ENCODE measurements at regions not wholly inside any gene's neighbourhood (a gene's known extent, or its start where the extent isn't known, plus 50 kb on each side); places are given as distances from the start of the nearest gene placed in this dataset.

- H3K4me1 Mint-ChIP-seq = peaks cover 0 to 4% (median 0%) of the 10 kb centered on the region in 7 donors
- Histone ChIP-seq H3K36me3 (ENCODE audit: control insufficient read depth in 2 of 3, insufficient read depth in 3 of 3, low read length in 3 of 3) (no peaks in the 10 kb centered on the region), H3K9me3 (ENCODE audit: control insufficient read depth in 2 of 3, low read length in 3 of 3) (no peaks in the 10 kb centered on the region), H3K4me3 (ENCODE audit: low read length) (no peak overlapping the region), H3K27me3 (ENCODE audit: control insufficient read depth in 2 of 2, insufficient read depth in 2 of 2, low read length in 2 of 2) (no peaks in the 10 kb centered on the region), H3K4me1 (ENCODE audit: control insufficient read depth in 2 of 2, insufficient read depth in 2 of 2, low read length in 2 of 2) (no peaks in the 10 kb centered on the region), H3K27ac (ENCODE audit: low read depth, low read length) (no peak overlapping the region)
- ATAC-seq (no peak), DNase-seq (no peak)
- H3K36me3 Mint-ChIP-seq = no peaks in the 10 kb centered on the region
- H3K4me3 Mint-ChIP-seq = no peak overlapping the region
- no peak overlapping the region for H3K27ac Mint-ChIP-seq
- H3K9me3 Mint-ChIP-seq = peaks cover 0 to 5% (median 2%) of the 10 kb centered on the region in 11 donors
- ChIA-PET POLR2A (no interaction called here), CTCF (no interaction called here)
- H3K27me3 Mint-ChIP-seq = peaks cover 0 to 4% (median 0%) of the 10 kb centered on the region in 5 donors
- intact Hi-C loops (cut with micrococcal nuclease) = no loop called here
Observed at GRCh38 chr17:69704935-69705334, 290.4 kb downstream of the MAP2K6 start.

DNA sequence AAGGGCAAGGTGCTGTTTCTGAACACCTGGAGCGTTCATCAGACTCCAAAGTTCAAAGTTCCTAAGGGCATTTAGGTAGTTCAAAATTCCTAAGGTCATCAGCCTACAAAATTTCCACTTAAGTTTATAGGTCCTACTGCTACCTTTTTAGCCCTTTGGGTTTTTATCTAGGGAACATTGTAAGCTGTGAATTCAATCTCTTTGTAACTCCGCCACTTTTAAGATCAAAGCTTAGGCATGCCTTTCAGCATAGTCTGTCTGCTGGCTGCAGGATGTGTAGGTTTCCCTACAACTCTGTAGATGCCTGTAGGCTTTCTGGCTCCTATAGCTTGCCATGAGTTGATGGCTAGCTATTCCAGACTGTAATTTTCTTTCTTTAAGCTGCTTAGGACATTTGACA is 291.6 kb downstream of the MAP2K6 start:
- Histone ChIP-seq H3K9me3 (ENCODE audit: control insufficient read depth in 2 of 3, low read length in 3 of 3) (no peaks in the 10 kb centered on the region), H3K27me3 (ENCODE audit: control insufficient read depth in 2 of 2, insufficient read depth in 2 of 2, low read length in 2 of 2) (no peaks in the 10 kb centered on the region), H3K27ac (ENCODE audit: low read depth, low read length) (no peak overlapping the region), H3K36me3 (ENCODE audit: control insufficient read depth in 2 of 3, insufficient read depth in 3 of 3, low read length in 3 of 3) (no peaks in the 10 kb centered on the region), H3K4me1 (ENCODE audit: control insufficient read depth in 2 of 2, insufficient read depth in 2 of 2, low read length in 2 of 2) (no peaks in the 10 kb centered on the region), H3K4me3 (ENCODE audit: low read length) (no peak overlapping the region)
- H3K4me1 Mint-ChIP-seq = peaks cover 0 to 4% (median 0%) of the 10 kb centered on the region in 7 donors
- no peak for DNase-seq
- H3K9me3 Mint-ChIP-seq = peaks cover 0 to 3% (median 0%) of the 10 kb centered on the region in 11 donors
- ATAC-seq = no peak
- ChIA-PET CTCF (no interaction called here), POLR2A (no interaction called here)
- H3K27me3 Mint-ChIP-seq = peaks cover 0 to 4% (median 0%) of the 10 kb centered on the region in 5 donors
- no peak overlapping the region for H3K4me3 Mint-ChIP-seq
- intact Hi-C loops (cut with micrococcal nuclease) = no loop called here
- no peaks in the 10 kb centered on the region for H3K36me3 Mint-ChIP-seq
- no peak overlapping the region for H3K27ac Mint-ChIP-seq

- H3K36me3 ChIP-seq (ENCODE audit: control insufficient read depth in 2 of 3, insufficient read depth in 3 of 3, low read length in 3 of 3) = no peaks in the 10 kb centered on the region
- intact Hi-C loops (cut with micrococcal nuclease) = no loop called here
- H3K36me3 Mint-ChIP-seq = no peaks in the 10 kb centered on the region
- DNase-seq (no peak), ATAC-seq (no peak)
- peaks cover 0 to 4% (median 0%) of the 10 kb centered on the region in 7 donors for H3K4me1 Mint-ChIP-seq
- H3K27ac Mint-ChIP-seq = no peak overlapping the region
- H3K9me3 ChIP-seq (ENCODE audit: control insufficient read depth in 2 of 3, low read length in 3 of 3) = no peaks in the 10 kb centered on the region
- no peak overlapping the region for H3K4me3 ChIP-seq (ENCODE audit: low read length)
- H3K27me3 Mint-ChIP-seq = peaks cover 0 to 4% (median 0%) of the 10 kb centered on the region in 5 donors
- CTCF ChIA-PET = no interaction called here
- peak overlapping the region in 1 of 10 donors; percentile 57 for H3K4me3 Mint-ChIP-seq
- H3K27ac ChIP-seq (ENCODE audit: low read depth, low read length) = no peak overlapping the region
- H3K4me1 ChIP-seq (ENCODE audit: control insufficient read depth in 2 of 2, insufficient read depth in 2 of 2, low read length in 2 of 2) = no peaks in the 10 kb centered on the region
- no peaks in the 10 kb centered on the region for H3K27me3 ChIP-seq (ENCODE audit: control insufficient read depth in 2 of 2, insufficient read depth in 2 of 2, low read length in 2 of 2)
- H3K9me3 Mint-ChIP-seq = peaks cover 0 to 3% (median 0%) of the 10 kb centered on the region in 11 donors
- POLR2A ChIA-PET = no interaction called here
Observed at GRCh38 chr17:69709441-69709840, 294.9 kb downstream of the MAP2K6 start.

- Mint-ChIP-seq H3K36me3 (no peaks in the 10 kb centered on the region), H3K27ac (no peak overlapping the region), H3K4me3 (no peak overlapping the region), H3K27me3 (peaks cover 0 to 4% (median 0%) of the 10 kb centered on the region in 5 donors), H3K9me3 (peaks cover 0 to 3% (median 0%) of the 10 kb centered on the region in 11 donors), H3K4me1 (peaks cover 0 to 4% (median 0%) of the 10 kb centered on the region in 7 donors)
- ChIA-PET CTCF (no interaction called here), POLR2A (no interaction called here)
- intact Hi-C loops (cut with micrococcal nuclease) = no loop called here
- Histone ChIP-seq H3K4me1 (ENCODE audit: control insufficient read depth in 2 of 2, insufficient read depth in 2 of 2, low read length in 2 of 2) (no peaks in the 10 kb centered on the region), H3K4me3 (ENCODE audit: low read length) (no peak overlapping the region), H3K9me3 (ENCODE audit: control insufficient read depth in 2 of 3, low read length in 3 of 3) (no peaks in the 10 kb centered on the region), H3K27me3 (ENCODE audit: control insufficient read depth in 2 of 2, insufficient read depth in 2 of 2, low read length in 2 of 2) (no peaks in the 10 kb centered on the region), H3K27ac (ENCODE audit: low read depth, low read length) (no peak overlapping the region), H3K36me3 (ENCODE audit: control insufficient read depth in 2 of 3, insufficient read depth in 3 of 3, low read length in 3 of 3) (no peaks in the 10 kb centered on the region)
- no peak for DNase-seq
- no peak for ATAC-seq
Observed at GRCh38 chr17:69710926-69711325, 296.4 kb downstream of the MAP2K6 start.

- H3K4me1 ChIP-seq (ENCODE audit: control insufficient read depth in 2 of 2, insufficient read depth in 2 of 2, low read length in 2 of 2) = no peaks in the 10 kb centered on the region
- H3K4me3 ChIP-seq (ENCODE audit: low read length) = no peak overlapping the region
- Mint-ChIP-seq H3K27me3 (peaks cover 0 to 4% (median 0%) of the 10 kb centered on the region in 5 donors), H3K9me3 (peaks cover 0 to 3% (median 0%) of the 10 kb centered on the region in 11 donors), H3K4me3 (no peak overlapping the region), H3K27ac (no peak overlapping the region), H3K36me3 (no peaks in the 10 kb centered on the region), H3K4me1 (peaks cover 0 to 4% (median 0%) of the 10 kb centered on the region in 7 donors)
- POLR2A ChIA-PET = no interaction called here
- intact Hi-C loops (cut with micrococcal nuclease) = no loop called here
- CTCF ChIA-PET = no interaction called here
- H3K27ac ChIP-seq (ENCODE audit: low read depth, low read length) = no peak overlapping the region
- no peaks in the 10 kb centered on the region for H3K27me3 ChIP-seq (ENCODE audit: control insufficient read depth in 2 of 2, insufficient read depth in 2 of 2, low read length in 2 of 2)
- DNase-seq (no peak), ATAC-seq (no peak)
- no peaks in the 10 kb centered on the region for H3K9me3 ChIP-seq (ENCODE audit: control insufficient read depth in 2 of 3, low read length in 3 of 3)
- no peaks in the 10 kb centered on the region for H3K36me3 ChIP-seq (ENCODE audit: control insufficient read depth in 2 of 3, insufficient read depth in 3 of 3, low read length in 3 of 3)
Observed at GRCh38 chr17:69711541-69711940, 297.0 kb downstream of the MAP2K6 start.

- no peaks in the 10 kb centered on the region for H3K36me3 ChIP-seq (ENCODE audit: control insufficient read depth in 2 of 3, insufficient read depth in 3 of 3, low read length in 3 of 3)
- CTCF ChIA-PET = no interaction called here
- H3K27me3 ChIP-seq (ENCODE audit: control insufficient read depth in 2 of 2, insufficient read depth in 2 of 2, low read length in 2 of 2) = no peaks in the 10 kb centered on the region
- no peak for DNase-seq
- Mint-ChIP-seq H3K4me1 (peaks cover 0 to 4% (median 0%) of the 10 kb centered on the region in 7 donors), H3K36me3 (peaks cover 0 to 2% (median 0%) of the 10 kb centered on the region in 5 donors), H3K9me3 (peaks cover 0 to 2% (median 0%) of the 10 kb centered on the region in 11 donors), H3K4me3 (no peak overlapping the region), H3K27ac (no peak overlapping the region), H3K27me3 (no peaks in the 10 kb centered on the region)
- H3K4me3 ChIP-seq (ENCODE audit: low read length) = no peak overlapping the region
- no peaks in the 10 kb centered on the region for H3K9me3 ChIP-seq (ENCODE audit: control insufficient read depth in 2 of 3, low read length in 3 of 3)
- H3K27ac ChIP-seq (ENCODE audit: low read depth, low read length) = no peak overlapping the region
- intact Hi-C loops (cut with micrococcal nuclease) = no loop called here
- ATAC-seq = no peak
- POLR2A ChIA-PET = no interaction called here
- no peaks in the 10 kb centered on the region for H3K4me1 ChIP-seq (ENCODE audit: control insufficient read depth in 2 of 2, insufficient read depth in 2 of 2, low read length in 2 of 2)
Observed at GRCh38 chr17:69712801-69713311, 298.4 kb downstream of the MAP2K6 start.

- no peak for DNase-seq
- Mint-ChIP-seq H3K4me1 (peaks cover 0 to 4% (median 0%) of the 10 kb centered on the region in 7 donors), H3K4me3 (no peak overlapping the region), H3K27ac (no peak overlapping the region), H3K9me3 (peaks cover 0 to 2% (median 0%) of the 10 kb centered on the region in 11 donors), H3K36me3 (peaks cover 0 to 2% (median 0%) of the 10 kb centered on the region in 5 donors), H3K27me3 (no peaks in the 10 kb centered on the region)
- Histone ChIP-seq H3K27ac (ENCODE audit: low read depth, low read length) (no peak overlapping the region), H3K9me3 (ENCODE audit: control insufficient read depth in 2 of 3, low read length in 3 of 3) (no peaks in the 10 kb centered on the region), H3K27me3 (ENCODE audit: control insufficient read depth in 2 of 2, insufficient read depth in 2 of 2, low read length in 2 of 2) (no peaks in the 10 kb centered on the region), H3K4me1 (ENCODE audit: control insufficient read depth in 2 of 2, insufficient read depth in 2 of 2, low read length in 2 of 2) (no peaks in the 10 kb centered on the region), H3K4me3 (ENCODE audit: low read length) (no peak overlapping the region), H3K36me3 (ENCODE audit: control insufficient read depth in 2 of 3, insufficient read depth in 3 of 3, low read length in 3 of 3) (no peaks in the 10 kb centered on the region)
- ATAC-seq = no peak
- CTCF ChIA-PET = no interaction called here
- intact Hi-C loops (cut with micrococcal nuclease) = no loop called here
- POLR2A ChIA-PET = no interaction called here
Observed at GRCh38 chr17:69713815-69714214, 299.3 kb downstream of the MAP2K6 start.

All from naive thymus-derived CD4-positive, alpha-beta T cell (primary cell).